IMR-90 (cell line): ENCODE measurements at regions not wholly inside any gene's neighbourhood (a gene's known extent, or its start where the extent isn't known, plus 50 kb on each side); places are given as distances from the start of the nearest gene placed in this dataset.

Experiments used
- ATAC-seq: fragments of 200-7000 bp; cut with Tn5 transposase; 2 replicates; pipeline ENCODE4 v1.9.1; 2020; ENCODE audit warnings: low read depth, mild to moderate bottlenecking, moderate library complexity
- BruUV-seq: library from RNA; stranded (reverse); fragments of 400-500 nt; replicated peaks from 2 replicates; lab custom pipeline; 2021; lab: Mats Ljungman, UMichigan
- CTCF ChIA-PET: fragments of 300-600 bp; formaldehyde crosslinking; extraction: SDS; loops from one replicate; lab custom pipeline; 2021; ENCODE audit warnings: antibody characterized with exemption; lab: Yijun Ruan, JAX
- POLR2A ChIA-PET: fragments of 300-600 bp; sonication (Branson Sonifier 250); formaldehyde crosslinking; loops from one replicate; lab custom pipeline; 2022; ENCODE audit warnings: antibody characterized with exemption; ENCODE audit not compliant: unreplicated experiment; lab: Charles Lee
- DNase-seq: peaks from one replicate; pipeline ENCODE4 v3.0.0; 2013
- H2AFZ ChIP-seq: replicated peaks from 2 replicates; pipeline ENCODE3; 2013; ENCODE audit warnings: low read length, mild to moderate bottlenecking; ENCODE audit not compliant: poor library complexity
- H2AK5ac ChIP-seq: 2 replicates; pipeline ENCODE4 v1.6.1; 2013; ENCODE audit warnings: low read depth, low read length, inconsistent platforms
- H2AK9ac ChIP-seq: replicated peaks from 2 replicates; pipeline ENCODE3; 2013; ENCODE audit warnings: mild to moderate bottlenecking, low read depth, low read length, moderate library complexity; ENCODE audit not compliant: poor library complexity
- H2BK120ac ChIP-seq: 2 replicates; pipeline ENCODE4 v1.6.1; 2013; ENCODE audit warnings: low read depth, low read length, inconsistent platforms
- H2BK15ac ChIP-seq: 3 replicates; pipeline ENCODE4 v1.6.1; 2013; ENCODE audit warnings: low read depth, low read length, inconsistent platforms
- H2BK20ac ChIP-seq: 2 replicates; pipeline ENCODE4 v1.6.1; 2013; ENCODE audit warnings: low read depth, mild to moderate bottlenecking, inconsistent platforms, low read length, moderate library complexity
- H2BK5ac ChIP-seq: 2 replicates; pipeline ENCODE4 v1.6.1; 2013; ENCODE audit warnings: mild to moderate bottlenecking, low read depth, low read length, inconsistent platforms; ENCODE audit not compliant: poor library complexity, severe bottlenecking
- H3K14ac ChIP-seq: replicated peaks from 2 replicates; pipeline ENCODE4 v1.6.1; 2013; ENCODE audit warnings: low read depth, low read length, inconsistent platforms
- H3K18ac ChIP-seq: 2 replicates; pipeline ENCODE4 v1.6.1; 2013; ENCODE audit warnings: low read depth, low read length, control low read depth
- H3K23ac ChIP-seq: 2 replicates; pipeline ENCODE4 v1.6.1; 2013; ENCODE audit warnings: low read depth, low read length, inconsistent platforms
- H3K27ac ChIP-seq: 2 replicates; pipeline ENCODE4 v1.5.1; 2013; ENCODE audit warnings: mild to moderate bottlenecking, control low read depth, low read length; ENCODE audit not compliant: insufficient read depth
- H3K27me3 ChIP-seq: 2 replicates; pipeline ENCODE4 v1.6.1; 2013; ENCODE audit warnings: low read length; ENCODE audit not compliant: control insufficient read depth, insufficient read depth
- H3K36me3 ChIP-seq: 2 replicates; pipeline ENCODE4 v1.6.1; 2013; ENCODE audit warnings: low read length, mixed read lengths; ENCODE audit not compliant: control insufficient read depth, insufficient read depth
- H3K4ac ChIP-seq: 2 replicates; pipeline ENCODE4 v1.6.1; 2013; ENCODE audit warnings: low read depth, low read length, inconsistent platforms
- H3K4me1 ChIP-seq: 2 replicates; pipeline ENCODE4 v1.6.1; 2013; ENCODE audit warnings: low read length, mixed read lengths; ENCODE audit not compliant: control insufficient read depth, insufficient read depth
- H3K4me2 ChIP-seq: 2 replicates; pipeline ENCODE4 v1.6.1; 2013; ENCODE audit warnings: low read depth, mild to moderate bottlenecking, control low read depth, low read length, moderate library complexity
- H3K4me3 ChIP-seq: 2 replicates; pipeline ENCODE4 v1.5.1; 2013; ENCODE audit warnings: low read depth, mild to moderate bottlenecking, control low read depth, low read length, moderate library complexity; ENCODE audit not compliant: insufficient read depth
- H3K56ac ChIP-seq: 2 replicates; pipeline ENCODE4 v1.6.1; 2013; ENCODE audit warnings: low read length, inconsistent platforms; ENCODE audit not compliant: insufficient read depth; ENCODE audit errors: extremely low read depth
- H3K79me1 ChIP-seq, 2 experiments: 2 replicates each; pipeline ENCODE4 v1.6.1; 2013; ENCODE audit warnings: low read length in 2 of 2, inconsistent platforms in 1 of 2, low read depth in 1 of 2
- H3K9ac ChIP-seq: 2 replicates; pipeline ENCODE4 v1.6.1; 2013; ENCODE audit warnings: low read depth, low read length, control low read depth
- H3K9me1 ChIP-seq: 2 replicates; pipeline ENCODE4 v1.6.1; 2013; ENCODE audit warnings: low read length, inconsistent platforms; ENCODE audit not compliant: insufficient read depth
- H3K9me3 ChIP-seq: 2 replicates; pipeline ENCODE4 v1.6.1; 2013; ENCODE audit warnings: low read length; ENCODE audit not compliant: control insufficient read depth, insufficient read depth
- H4K20me1 ChIP-seq: 2 replicates; pipeline ENCODE4 v1.6.1; 2013; ENCODE audit warnings: low read length, inconsistent platforms; ENCODE audit not compliant: insufficient read depth
- H4K5ac ChIP-seq: 2 replicates; pipeline ENCODE4 v1.6.1; 2013; ENCODE audit warnings: mild to moderate bottlenecking, low read depth, low read length, control low read depth
- H4K8ac ChIP-seq, 2 experiments: 2 replicates each; pipeline ENCODE4 v1.6.1; 2013; ENCODE audit warnings: low read depth in 2 of 2, low read length in 2 of 2, control low read depth in 1 of 2, inconsistent platforms in 1 of 2
- H4K91ac ChIP-seq: 2 replicates; pipeline ENCODE4 v1.6.1; 2013; ENCODE audit warnings: low read depth, low read length, inconsistent platforms; ENCODE audit not compliant: insufficient read depth
- CEBPB ChIP-seq: IDR thresholded peaks from 2 replicates; pipeline ENCODE4 v1.6.1; 2012; ENCODE audit warnings: low read depth, low read length, improper control_type of control experiment
- NFE2L2 ChIP-seq: fragments of 150-350 bp; IDR thresholded peaks from 2 replicates; pipeline ENCODE4 v1.6.1; 2016; ENCODE audit warnings: low read depth, mild to moderate bottlenecking, low read length
- WGBS, 2 experiments: methylation state at CpG; one replicate each; pipeline versions ENCODE4 v1.1.5 to v1.1.7; 2013; ENCODE audit warnings: missing lambda C conversion rate in 2 of 2; ENCODE audit not compliant: insufficient read length in 1 of 2; ENCODE audit errors: extremely low coverage in 2 of 2; 5-methylcytosine and 5-hydroxymethylcytosine counted together
- dilution Hi-C: fragments of 300-500 bp; cut with HindIII; formaldehyde crosslinking; loops from one replicate; pipeline ENCODE4 v1.14.3; 2018; ENCODE audit warnings: low sequenced_read_pairs; ENCODE audit not compliant: unreplicated experiment
- in situ Hi-C: fragments of 300-500 bp; cut with MboI; formaldehyde crosslinking; loops from 3 replicates; pipeline ENCODE4 v1.14.3; 2019; ENCODE audit warnings: low sequenced_read_pairs, inconsistent platforms, mixed read lengths
- intact Hi-C: fragments of 100-400 bp; cut with micrococcal nuclease; formaldehyde crosslinking; loops from 2 replicates; pipeline ENCODE4 v1.10.0; 2022

GRCh38 chrX:22742174-22742573 is 257.6 kb upstream of the DDX53 start:
- H4K8ac ChIP-seq = peak overlapping the region in 1 of 2 experiments; percentile 3; a peak in 1 of 4 replicates
- H2AFZ ChIP-seq = no peak overlapping the region
- H2AK5ac ChIP-seq = no peak overlapping the region
- no TSS peak for BruUV-seq
- H3K79me1 ChIP-seq = no peaks in the 10 kb centered on the region
- no peak overlapping the region for H3K14ac ChIP-seq
- in situ Hi-C loops = no loop called here
- WGBS, 2 experiments = no CpG with 5 or more reads among the region's 1 CpG
- no peak overlapping the region for H2AK9ac ChIP-seq
- dilution Hi-C loops = no loop called here
- no peak overlapping the region for H3K23ac ChIP-seq
- peak overlapping the region; percentile 61 for H2BK120ac ChIP-seq
- DNase-seq (peak; percentile 81), ATAC-seq (peak; percentile 74)
- H3K9ac ChIP-seq = no peak overlapping the region
- H4K5ac ChIP-seq = no peak overlapping the region
- no peaks in the 10 kb centered on the region for H4K20me1 ChIP-seq
- peak overlapping the region; percentile 44 for H2BK5ac ChIP-seq
- no peak overlapping the region for H3K4me3 ChIP-seq
- CTCF ChIA-PET = interaction anchor here (0.7 kb wide), 1 partner anchor 516 kb away, joined by 3 read pairs; no protein-coding TSS in a partner anchor
- H3K27ac ChIP-seq = no peak overlapping the region; the same call in 1 of the 2 replicates
- H3K9me1 ChIP-seq = no peaks in the 10 kb centered on the region
- no peaks in the 10 kb centered on the region for H3K27me3 ChIP-seq
- no peak overlapping the region; the same call in 2 of the 3 replicates for H2BK15ac ChIP-seq
- H3K4me2 ChIP-seq = no peak overlapping the region
- no peaks in the 10 kb centered on the region for H3K36me3 ChIP-seq
- no peak overlapping the region for H3K4ac ChIP-seq
- H3K18ac ChIP-seq = peak overlapping the region; percentile 4; the same call in 1 of the 2 replicates
- TF ChIP-seq NFE2L2 (no peak), CEBPB (peak; percentile 93)
- H3K56ac ChIP-seq = no peak overlapping the region
- H4K91ac ChIP-seq = no peak overlapping the region
- peak overlapping the region; percentile 58; the same call in 1 of the 2 replicates for H2BK20ac ChIP-seq
- POLR2A ChIA-PET = no interaction called here
- H3K9me3 ChIP-seq = no peaks in the 10 kb centered on the region
- H3K4me1 ChIP-seq = no peaks in the 10 kb centered on the region
- intact Hi-C loops = no loop called here
